ENCODE measurements at regions not wholly inside any gene's neighbourhood (a gene's known extent, or its start where the extent isn't known, plus 50 kb on each side); places are given as distances from the start of the nearest gene placed in this dataset.

DNA sequence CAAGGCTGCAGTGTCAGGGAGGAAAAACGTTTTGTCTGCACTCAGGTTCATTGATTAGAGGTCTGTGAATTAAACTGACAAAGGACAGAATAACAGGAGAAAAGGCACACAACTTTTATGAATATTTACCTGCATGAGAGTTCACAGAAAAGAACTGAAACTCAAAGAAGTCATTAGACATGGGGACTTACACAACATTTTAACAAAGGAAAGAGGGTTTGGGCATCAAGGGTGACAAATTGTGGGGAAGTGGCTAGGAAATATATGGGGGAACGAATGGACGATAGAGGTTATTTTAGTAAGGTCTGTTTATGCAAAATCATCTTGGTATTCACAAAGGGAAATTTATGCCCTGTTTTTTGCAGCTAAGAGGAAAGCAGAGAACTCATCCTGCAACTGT lies 65.6 kb upstream of the C15orf39 start:
- Mint-ChIP-seq H3K27ac (no peak overlapping the region), H3K4me1 (no peaks in the 10 kb centered on the region; the same call in 2 of the 3 replicates), H3K27me3 (ENCODE audit: insufficient read depth, low read depth, poor library complexity) (peaks cover 12% of the 10 kb centered on the region), H3K4me3 (no peak overlapping the region), H3K36me3 (ENCODE audit: low read depth) (peaks cover 10% of the 10 kb centered on the region; the same call in 2 of the 3 replicates), H3K9me3 (peaks cover 17% of the 10 kb centered on the region)
- DNase-seq (ENCODE audit: low spot score) (no peak), ATAC-seq (no peak)
- Histone ChIP-seq H3K4me3 (no peak overlapping the region), H3F3A (replicated peaks; ENCODE audit: low read depth) (no peaks in the 10 kb centered on the region), H3K27me3 (ENCODE audit: insufficient read depth) (no peaks in the 10 kb centered on the region), H4K20me1 (replicated peaks; ENCODE audit: insufficient read depth) (no peaks in the 10 kb centered on the region), H3K4me2 (no peak overlapping the region), H2AFZ (no peak overlapping the region), H3K79me2 (replicated peaks; ENCODE audit: insufficient read depth) (no peaks in the 10 kb centered on the region), H3K36me3 (ENCODE audit: insufficient read depth) (no peaks in the 10 kb centered on the region), H3K4me1 (ENCODE audit: insufficient read depth) (no peaks in the 10 kb centered on the region), H3K27ac (ENCODE audit: low read depth) (no peak overlapping the region), H3K9me2 (ENCODE audit: insufficient read depth) (no peaks in the 10 kb centered on the region)
- TF ChIP-seq JUNB (IDR thresholded peaks at IDR 0.05; ENCODE audit: unreplicated experiment) (no peak), NANOG (IDR thresholded peaks at IDR 0.05; ENCODE audit: borderline replicate concordance) (no peak), STAT1 (IDR thresholded peaks at IDR 0.05; ENCODE audit: unreplicated experiment) (no peak), POLR2AphosphoS5 (IDR thresholded peaks at IDR 0.05; ENCODE audit: low read depth) (no peak), EZH2phosphoT487 (IDR thresholded peaks at IDR 0.05; ENCODE audit: unreplicated experiment) (no peak), ZNF331 (CRISPR knock-in tag; IDR thresholded peaks at IDR 0.05; ENCODE audit: low read depth) (no peak), EZH2 (IDR thresholded peaks at IDR 0.05; ENCODE audit: low read depth, unreplicated experiment) (no peak), CREB1 (CRISPR knock-in tag; IDR thresholded peaks at IDR 0.05; ENCODE audit: low read depth) (no peak), ZNF114 (CRISPR knock-in tag; IDR thresholded peaks at IDR 0.05) (no peak)
- TF ChIP-seq, protein P1, sequence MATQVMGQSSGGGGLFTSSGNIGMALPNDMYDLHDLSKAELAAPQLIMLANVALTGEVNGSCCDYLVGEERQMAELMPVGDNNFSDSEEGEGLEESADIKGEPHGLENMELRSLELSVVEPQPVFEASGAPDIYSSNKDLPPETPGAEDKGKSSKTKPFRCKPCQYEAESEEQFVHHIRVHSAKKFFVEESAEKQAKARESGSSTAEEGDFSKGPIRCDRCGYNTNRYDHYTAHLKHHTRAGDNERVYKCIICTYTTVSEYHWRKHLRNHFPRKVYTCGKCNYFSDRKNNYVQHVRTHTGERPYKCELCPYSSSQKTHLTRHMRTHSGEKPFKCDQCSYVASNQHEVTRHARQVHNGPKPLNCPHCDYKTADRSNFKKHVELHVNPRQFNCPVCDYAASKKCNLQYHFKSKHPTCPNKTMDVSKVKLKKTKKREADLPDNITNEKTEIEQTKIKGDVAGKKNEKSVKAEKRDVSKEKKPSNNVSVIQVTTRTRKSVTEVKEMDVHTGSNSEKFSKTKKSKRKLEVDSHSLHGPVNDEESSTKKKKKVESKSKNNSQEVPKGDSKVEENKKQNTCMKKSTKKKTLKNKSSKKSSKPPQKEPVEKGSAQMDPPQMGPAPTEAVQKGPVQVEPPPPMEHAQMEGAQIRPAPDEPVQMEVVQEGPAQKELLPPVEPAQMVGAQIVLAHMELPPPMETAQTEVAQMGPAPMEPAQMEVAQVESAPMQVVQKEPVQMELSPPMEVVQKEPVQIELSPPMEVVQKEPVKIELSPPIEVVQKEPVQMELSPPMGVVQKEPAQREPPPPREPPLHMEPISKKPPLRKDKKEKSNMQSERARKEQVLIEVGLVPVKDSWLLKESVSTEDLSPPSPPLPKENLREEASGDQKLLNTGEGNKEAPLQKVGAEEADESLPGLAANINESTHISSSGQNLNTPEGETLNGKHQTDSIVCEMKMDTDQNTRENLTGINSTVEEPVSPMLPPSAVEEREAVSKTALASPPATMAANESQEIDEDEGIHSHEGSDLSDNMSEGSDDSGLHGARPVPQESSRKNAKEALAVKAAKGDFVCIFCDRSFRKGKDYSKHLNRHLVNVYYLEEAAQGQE (IDR thresholded peaks at IDR 0.05; ENCODE audit: unreplicated experiment) = no peak
- TF ChIP-seq, protein P2, sequence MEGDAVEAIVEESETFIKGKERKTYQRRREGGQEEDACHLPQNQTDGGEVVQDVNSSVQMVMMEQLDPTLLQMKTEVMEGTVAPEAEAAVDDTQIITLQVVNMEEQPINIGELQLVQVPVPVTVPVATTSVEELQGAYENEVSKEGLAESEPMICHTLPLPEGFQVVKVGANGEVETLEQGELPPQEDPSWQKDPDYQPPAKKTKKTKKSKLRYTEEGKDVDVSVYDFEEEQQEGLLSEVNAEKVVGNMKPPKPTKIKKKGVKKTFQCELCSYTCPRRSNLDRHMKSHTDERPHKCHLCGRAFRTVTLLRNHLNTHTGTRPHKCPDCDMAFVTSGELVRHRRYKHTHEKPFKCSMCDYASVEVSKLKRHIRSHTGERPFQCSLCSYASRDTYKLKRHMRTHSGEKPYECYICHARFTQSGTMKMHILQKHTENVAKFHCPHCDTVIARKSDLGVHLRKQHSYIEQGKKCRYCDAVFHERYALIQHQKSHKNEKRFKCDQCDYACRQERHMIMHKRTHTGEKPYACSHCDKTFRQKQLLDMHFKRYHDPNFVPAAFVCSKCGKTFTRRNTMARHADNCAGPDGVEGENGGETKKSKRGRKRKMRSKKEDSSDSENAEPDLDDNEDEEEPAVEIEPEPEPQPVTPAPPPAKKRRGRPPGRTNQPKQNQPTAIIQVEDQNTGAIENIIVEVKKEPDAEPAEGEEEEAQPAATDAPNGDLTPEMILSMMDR (conservative IDR thresholded peaks at IDR 0.05; ENCODE audit: low read depth in 2 of 2) = no peak
- TF ChIP-seq, protein P3, sequence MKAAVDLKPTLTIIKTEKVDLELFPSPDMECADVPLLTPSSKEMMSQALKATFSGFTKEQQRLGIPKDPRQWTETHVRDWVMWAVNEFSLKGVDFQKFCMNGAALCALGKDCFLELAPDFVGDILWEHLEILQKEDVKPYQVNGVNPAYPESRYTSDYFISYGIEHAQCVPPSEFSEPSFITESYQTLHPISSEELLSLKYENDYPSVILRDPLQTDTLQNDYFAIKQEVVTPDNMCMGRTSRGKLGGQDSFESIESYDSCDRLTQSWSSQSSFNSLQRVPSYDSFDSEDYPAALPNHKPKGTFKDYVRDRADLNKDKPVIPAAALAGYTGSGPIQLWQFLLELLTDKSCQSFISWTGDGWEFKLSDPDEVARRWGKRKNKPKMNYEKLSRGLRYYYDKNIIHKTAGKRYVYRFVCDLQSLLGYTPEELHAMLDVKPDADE (IDR thresholded peaks at IDR 0.05) = no peak
- TF ChIP-seq, protein P4, sequence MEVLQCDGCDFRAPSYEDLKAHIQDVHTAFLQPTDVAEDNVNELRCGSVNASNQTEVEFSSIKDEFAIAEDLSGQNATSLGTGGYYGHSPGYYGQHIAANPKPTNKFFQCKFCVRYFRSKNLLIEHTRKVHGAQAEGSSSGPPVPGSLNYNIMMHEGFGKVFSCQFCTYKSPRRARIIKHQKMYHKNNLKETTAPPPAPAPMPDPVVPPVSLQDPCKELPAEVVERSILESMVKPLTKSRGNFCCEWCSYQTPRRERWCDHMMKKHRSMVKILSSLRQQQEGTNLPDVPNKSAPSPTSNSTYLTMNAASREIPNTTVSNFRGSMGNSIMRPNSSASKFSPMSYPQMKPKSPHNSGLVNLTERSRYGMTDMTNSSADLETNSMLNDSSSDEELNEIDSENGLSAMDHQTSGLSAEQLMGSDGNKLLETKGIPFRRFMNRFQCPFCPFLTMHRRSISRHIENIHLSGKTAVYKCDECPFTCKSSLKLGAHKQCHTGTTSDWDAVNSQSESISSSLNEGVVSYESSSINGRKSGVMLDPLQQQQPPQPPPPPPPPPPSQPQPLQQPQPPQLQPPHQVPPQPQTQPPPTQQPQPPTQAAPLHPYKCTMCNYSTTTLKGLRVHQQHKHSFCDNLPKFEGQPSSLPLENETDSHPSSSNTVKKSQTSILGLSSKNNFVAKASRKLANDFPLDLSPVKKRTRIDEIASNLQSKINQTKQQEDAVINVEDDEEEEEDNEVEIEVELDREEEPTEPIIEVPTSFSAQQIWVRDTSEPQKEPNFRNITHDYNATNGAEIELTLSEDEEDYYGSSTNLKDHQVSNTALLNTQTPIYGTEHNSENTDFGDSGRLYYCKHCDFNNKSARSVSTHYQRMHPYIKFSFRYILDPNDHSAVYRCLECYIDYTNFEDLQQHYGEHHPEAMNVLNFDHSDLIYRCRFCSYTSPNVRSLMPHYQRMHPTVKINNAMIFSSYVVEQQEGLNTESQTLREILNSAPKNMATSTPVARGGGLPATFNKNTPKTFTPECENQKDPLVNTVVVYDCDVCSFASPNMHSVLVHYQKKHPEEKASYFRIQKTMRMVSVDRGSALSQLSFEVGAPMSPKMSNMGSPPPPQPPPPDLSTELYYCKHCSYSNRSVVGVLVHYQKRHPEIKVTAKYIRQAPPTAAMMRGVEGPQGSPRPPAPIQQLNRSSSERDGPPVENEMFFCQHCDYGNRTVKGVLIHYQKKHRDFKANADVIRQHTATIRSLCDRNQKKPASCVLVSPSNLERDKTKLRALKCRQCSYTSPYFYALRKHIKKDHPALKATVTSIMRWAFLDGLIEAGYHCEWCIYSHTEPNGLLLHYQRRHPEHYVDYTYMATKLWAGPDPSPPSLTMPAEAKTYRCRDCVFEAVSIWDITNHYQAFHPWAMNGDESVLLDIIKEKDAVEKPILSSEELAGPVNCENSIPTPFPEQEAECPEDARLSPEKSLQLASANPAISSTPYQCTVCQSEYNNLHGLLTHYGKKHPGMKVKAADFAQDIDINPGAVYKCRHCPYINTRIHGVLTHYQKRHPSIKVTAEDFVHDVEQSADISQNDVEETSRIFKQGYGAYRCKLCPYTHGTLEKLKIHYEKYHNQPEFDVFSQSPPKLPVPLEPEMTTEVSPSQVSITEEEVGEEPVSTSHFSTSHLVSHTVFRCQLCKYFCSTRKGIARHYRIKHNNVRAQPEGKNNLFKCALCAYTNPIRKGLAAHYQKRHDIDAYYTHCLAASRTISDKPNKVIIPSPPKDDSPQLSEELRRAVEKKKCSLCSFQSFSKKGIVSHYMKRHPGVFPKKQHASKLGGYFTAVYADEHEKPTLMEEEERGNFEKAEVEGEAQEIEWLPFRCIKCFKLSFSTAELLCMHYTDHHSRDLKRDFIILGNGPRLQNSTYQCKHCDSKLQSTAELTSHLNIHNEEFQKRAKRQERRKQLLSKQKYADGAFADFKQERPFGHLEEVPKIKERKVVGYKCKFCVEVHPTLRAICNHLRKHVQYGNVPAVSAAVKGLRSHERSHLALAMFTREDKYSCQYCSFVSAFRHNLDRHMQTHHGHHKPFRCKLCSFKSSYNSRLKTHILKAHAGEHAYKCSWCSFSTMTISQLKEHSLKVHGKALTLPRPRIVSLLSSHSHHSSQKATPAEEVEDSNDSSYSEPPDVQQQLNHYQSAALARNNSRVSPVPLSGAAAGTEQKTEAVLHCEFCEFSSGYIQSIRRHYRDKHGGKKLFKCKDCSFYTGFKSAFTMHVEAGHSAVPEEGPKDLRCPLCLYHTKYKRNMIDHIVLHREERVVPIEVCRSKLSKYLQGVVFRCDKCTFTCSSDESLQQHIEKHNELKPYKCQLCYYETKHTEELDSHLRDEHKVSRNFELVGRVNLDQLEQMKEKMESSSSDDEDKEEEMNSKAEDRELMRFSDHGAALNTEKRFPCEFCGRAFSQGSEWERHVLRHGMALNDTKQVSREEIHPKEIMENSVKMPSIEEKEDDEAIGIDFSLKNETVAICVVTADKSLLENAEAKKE (CRISPR knock-in tag; IDR thresholded peaks at IDR 0.05) = no peak
